DMS 273 (cell line): ENCODE measurements at regions not wholly inside any gene's neighbourhood (a gene's known extent, or its start where the extent isn't known, plus 50 kb on each side); places are given as distances from the start of the nearest gene placed in this dataset.

ENCODE experiments used
- DNase-seq: peaks from one replicate; lab custom pipeline; 2025; ENCODE audit not compliant: unreplicated experiment; lab: John Stamatoyannopoulos, UW

- no peak for DNase-seq
These were observed 66.6 kb downstream of the NEURL3 start for GRCh38 chr2:96438589-96438988.

DNA sequence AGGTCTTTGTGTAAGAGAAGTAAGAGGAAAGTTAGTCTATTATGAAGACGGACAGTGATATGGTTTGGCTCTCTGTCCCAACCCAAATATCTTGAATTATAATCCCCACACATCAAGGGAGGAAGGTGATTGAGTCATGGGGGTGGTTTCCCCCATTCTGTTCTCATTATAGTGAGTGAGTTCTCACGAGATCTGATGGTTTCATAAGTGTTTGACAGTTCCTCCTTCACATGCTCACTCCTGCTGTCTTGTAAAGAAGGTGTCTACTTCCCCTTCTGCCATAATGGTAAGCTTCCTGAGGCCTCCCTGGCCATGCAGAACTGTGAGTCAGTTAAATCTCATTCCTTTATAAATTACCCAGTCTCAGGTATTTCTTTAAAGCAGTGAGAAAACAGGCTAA is 67.6 kb downstream of the NEURL3 start:
- DNase-seq: no peak

GRCh38 chr2:96436961-96437360 is 68.2 kb downstream of the NEURL3 start:
- DNase-seq: no peak

DNA sequence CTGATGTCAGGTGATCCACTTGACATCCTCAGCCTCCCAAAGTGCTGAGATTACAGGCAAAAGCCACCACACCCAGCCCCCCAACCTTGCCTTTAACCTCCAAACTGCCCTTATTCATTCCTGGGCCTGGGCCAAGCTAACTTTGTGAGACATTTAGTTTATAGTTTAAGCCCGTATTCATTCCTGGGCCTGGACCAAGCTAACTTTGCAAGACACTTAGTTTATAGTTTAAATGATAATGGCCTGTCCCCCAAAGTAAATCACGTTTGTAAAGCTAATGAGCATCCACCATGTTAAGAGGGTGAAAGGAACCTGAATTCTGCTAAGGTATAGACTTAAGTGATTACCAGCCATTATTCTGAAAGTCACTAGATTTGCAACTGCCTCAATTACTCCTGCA is 68.7 kb downstream of the NEURL3 start:
- DNase-seq: no peak

- peak; percentile 29 for DNase-seq
These were observed 73.8 kb downstream of the NEURL3 start for GRCh38 chr2:96431319-96431718.

DNA sequence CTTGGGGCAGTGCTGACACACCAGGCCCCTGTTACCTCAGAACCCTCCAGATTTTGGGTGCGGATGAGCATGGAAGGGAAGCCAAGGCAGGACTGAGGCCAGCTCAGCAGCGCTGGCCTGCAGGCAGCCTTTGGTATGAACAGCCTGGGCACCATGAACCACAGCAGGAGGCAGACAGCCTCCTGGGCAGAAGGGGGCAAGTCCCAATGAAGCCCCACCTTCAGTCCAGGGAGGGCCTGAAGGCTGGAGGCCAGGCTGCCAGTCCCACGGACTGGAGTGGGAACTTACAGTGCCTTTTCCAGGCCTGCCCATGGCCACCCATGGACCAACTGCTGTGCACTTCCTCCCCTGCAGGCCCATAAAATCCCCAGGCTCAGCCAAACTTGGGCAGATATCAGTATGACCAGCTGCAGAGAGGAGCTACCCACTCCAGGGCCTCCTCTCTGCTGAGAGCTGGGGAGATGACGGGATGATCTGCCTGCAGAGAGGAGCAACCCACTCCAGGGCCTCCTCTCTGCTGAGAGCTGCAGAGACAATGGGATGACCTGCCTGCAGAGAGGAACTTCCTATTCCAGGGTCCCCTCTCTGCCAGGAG is 74.7 kb downstream of the NEURL3 start:
- DNase-seq: no peak

DNA sequence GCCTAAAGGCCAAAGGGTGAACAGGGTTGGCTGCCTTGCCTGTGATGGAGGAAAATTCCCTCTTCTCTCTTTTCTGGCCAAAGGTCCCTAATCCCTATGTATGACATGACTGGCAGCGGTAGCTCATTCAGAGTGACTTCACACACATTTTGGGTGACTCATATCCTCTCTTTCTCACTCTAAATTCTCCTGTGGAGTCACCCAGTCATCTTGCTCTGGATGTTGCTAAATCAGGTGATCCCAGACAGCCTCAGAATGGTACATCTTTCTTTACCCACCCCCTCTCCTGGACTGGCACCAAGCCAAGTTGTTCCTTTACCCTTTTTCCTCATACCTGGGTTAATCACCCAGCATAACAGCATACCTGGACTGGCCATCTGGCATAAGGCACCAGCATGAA is 77.2 kb downstream of the NEURL3 start:
- no peak for DNase-seq

DNA sequence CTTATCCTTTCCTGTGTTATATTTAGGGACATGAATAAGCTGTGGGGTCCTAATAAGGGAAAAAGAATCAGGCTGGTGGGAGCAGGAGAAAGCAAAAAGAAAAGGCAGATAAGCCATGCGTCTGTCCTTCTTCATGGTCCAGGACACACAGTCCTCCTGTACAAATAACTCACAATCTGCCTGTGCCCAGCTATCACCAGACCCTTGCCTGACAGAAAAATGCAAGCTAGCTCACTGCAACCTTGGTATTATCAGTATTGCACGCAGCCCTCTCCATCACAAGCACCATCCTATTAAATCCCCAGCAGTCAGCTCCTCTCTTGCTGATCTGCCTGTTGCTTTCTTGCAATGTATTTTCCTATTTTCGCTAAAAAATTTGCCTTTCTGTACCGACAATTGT is 78.0 kb downstream of the NEURL3 start:
- DNase-seq: no peak

GRCh38 chr2:96423828-96424227 is 81.3 kb downstream of the NEURL3 start:
- DNase-seq: no peak
